ENCODE measurements at regions not wholly inside any gene's neighbourhood (a gene's known extent, or its start where the extent isn't known, plus 50 kb on each side); places are given as distances from the start of the nearest gene placed in this dataset.

- no peak for DNase-seq (ENCODE audit: missing footprints)
- no peak for ATAC-seq
- intact Hi-C loops (cut with DNase I): no loop called here
These were observed 188.1 kb downstream of the ADAM29 start for GRCh38 chr4:175106301-175106700.

- ATAC-seq: no peak
- intact Hi-C loops (cut with DNase I): no loop called here
These were observed 191.8 kb downstream of the ADAM29 start for GRCh38 chr4:175109933-175110332.

GRCh38 chr4:175125410-175126068 is 207.4 kb downstream of the ADAM29 start:
- intact Hi-C loops (cut with DNase I): no loop called here
- DNase-seq (ENCODE audit: missing footprints) (no peak), ATAC-seq (no peak)

More at GRCh38 chr4:175109933-175110332, 191.8 kb downstream of the ADAM29 start:
- peak; percentile 62 for DNase-seq (ENCODE audit: missing footprints)

GRCh38 chr4:175127314-175127713 is 209.2 kb downstream of the ADAM29 start:
- no peak for ATAC-seq
- DNase-seq (ENCODE audit: missing footprints): no peak
- intact Hi-C loops (cut with DNase I): no loop called here

DNA sequence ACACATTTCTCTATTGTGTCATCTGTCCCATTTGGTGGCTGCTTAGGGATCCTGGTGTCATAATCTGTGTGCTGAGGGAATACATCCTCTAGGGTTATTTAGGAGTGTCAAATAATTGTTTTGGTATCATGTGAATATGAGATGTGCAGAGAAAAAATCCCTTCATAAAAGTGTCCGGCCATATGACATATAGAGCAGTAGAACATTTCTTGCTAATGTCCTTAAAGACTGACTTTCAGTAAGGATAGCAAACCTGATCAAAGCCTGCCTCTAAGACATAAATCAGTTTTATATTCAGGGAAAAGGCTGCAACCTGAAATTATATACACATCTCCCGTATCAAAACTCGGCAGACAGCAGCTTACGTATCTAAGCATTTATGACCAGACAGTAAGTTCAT is 211.6 kb downstream of the ADAM29 start:
- no peak for ATAC-seq
- DNase-seq (ENCODE audit: missing footprints): no peak
- intact Hi-C loops (cut with DNase I): no loop called here

DNA sequence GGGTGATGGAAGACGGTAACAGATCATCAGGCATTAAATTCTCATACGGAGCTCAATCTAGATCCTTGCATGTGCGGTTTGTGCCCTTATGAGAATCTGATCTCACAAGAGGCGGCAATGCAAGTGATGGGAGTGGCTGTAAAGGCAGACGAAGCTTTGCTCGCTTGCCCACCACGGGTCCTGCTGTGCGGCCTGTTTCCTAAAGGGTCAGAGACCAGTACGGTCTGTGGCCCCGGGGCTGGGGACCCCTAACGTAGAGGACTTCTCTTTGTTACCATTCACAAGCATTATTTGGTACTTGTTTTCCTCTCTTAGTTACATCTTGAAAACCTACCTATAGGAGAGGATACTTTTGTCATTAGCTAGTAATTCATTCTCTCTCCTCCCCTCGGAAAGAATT is 221.0 kb downstream of the ADAM29 start:
- DNase-seq (ENCODE audit: missing footprints) (no peak), ATAC-seq (no peak)
- intact Hi-C loops (cut with DNase I): no loop called here

DNA sequence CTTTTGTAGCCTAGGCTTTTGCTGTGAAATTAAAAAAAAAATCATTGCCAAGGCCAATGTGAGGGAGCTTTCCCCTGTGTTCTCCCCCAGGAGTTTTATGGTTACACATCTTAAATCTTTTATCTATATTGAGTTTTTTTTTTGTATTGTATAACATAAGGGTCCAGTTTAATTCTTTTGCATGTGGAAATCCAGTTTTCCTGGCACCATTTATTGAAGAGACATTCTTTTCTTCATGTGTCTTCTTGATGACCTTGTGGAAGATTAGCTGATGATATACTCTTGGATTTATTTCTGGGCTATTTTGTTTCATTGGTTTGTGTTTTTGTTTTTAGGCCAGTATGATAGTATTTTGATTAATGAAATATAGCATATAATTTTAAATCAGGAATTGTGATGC is 225.0 kb downstream of the ADAM29 start:
- no peak for ATAC-seq

GRCh38 chr4:175146799-175147198 is 228.6 kb downstream of the ADAM29 start:
- intact Hi-C loops (cut with DNase I): no loop called here
- DNase-seq (ENCODE audit: missing footprints) (no peak), ATAC-seq (no peak)

More for the DNA sequence above, 225.0 kb downstream of the ADAM29 start:
- intact Hi-C loops (cut with DNase I): no loop called here
- no peak for DNase-seq (ENCODE audit: missing footprints)

DNA sequence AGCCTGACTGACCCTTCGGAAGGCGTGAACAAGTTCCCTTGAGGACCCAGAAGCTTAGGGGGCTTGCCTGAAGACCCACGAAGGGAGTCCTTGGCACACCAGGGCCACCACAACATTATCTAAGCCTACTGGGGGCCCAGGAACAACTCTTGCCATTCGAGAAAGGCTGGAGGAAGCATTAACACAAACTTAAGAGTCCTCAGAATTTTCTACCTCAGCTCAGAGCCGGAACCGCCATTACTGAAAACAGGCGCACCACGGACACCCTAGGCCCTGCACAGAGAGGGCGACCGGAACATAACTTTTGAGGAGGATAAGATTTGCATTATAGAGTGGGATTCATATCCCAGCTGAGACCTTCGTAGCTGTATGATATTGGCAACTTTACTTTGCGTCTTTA is 229.1 kb downstream of the ADAM29 start:
- intact Hi-C loops (cut with DNase I): no loop called here
- ATAC-seq (no peak), DNase-seq (ENCODE audit: missing footprints) (no peak)

DNA sequence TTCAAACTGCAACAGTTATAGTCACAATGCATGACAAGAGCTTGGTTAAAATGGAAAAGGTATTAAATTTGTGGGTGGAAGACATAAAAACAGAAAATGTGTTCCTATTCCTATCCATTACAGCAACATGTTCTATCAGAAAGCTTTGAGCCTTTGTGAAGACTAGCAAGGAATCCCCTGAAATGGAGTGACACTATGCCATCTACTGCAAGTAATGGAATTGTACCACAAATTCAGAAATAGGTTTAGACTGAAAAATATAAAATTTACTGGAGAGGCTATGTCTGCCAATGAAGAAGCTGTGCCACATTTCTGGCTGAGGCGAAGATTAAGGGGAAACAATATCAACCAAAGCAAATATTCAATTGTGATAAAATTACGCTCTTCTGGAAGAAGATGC is 247.9 kb downstream of the ADAM29 start:
- ATAC-seq: no peak
- intact Hi-C loops (cut with DNase I): no loop called here
- DNase-seq (ENCODE audit: missing footprints): no peak

DNA sequence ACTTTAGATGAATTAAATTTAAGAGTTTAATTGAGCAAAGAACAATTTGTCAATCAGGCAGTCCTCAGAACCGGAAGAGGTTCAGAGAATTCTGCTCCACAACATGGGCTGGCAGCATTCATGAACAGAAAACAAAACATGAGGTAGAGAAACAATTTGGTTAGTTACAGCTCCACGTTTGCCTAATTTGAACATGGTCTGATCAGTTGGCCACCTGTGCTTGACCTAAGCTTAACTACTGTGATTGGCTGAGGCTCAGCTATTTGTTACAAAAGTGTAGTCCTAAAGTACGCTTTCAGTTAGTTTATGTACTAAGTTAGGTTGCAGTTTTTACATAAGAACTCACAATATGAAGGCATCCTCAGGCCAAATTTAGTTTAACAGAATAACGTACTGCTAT is 258.6 kb downstream of the ADAM29 start:
- DNase-seq (ENCODE audit: missing footprints): no peak
- no peak for ATAC-seq
- intact Hi-C loops (cut with DNase I): no loop called here

DNA sequence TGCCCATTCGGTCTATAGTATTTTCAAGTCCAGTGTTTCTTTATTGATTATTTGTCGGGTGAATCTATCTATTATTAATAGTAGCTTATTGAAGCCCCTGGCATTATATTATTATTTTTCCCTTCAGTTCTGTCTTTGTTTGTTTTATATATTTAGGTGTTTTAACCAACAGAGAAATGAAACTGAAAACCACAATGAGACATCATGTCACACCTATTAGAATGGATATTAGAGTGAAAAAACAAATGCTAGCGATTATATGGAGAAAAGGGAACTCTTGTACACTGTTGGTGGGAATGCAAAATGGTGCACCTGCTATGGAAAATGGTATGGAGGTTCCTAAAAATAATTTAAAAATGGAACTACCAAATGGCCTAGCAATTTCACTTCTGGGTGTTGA is 272.5 kb downstream of the ADAM29 start:
- no peak for DNase-seq (ENCODE audit: missing footprints)
- intact Hi-C loops (cut with DNase I): no loop called here
- ATAC-seq: no peak

GRCh38 chr4:175198056-175198455 is 279.9 kb downstream of the ADAM29 start:
- ATAC-seq: no peak
- DNase-seq (ENCODE audit: missing footprints): no peak
- intact Hi-C loops (cut with DNase I): no loop called here

GRCh38 chr4:175215208-175215607 is 297.1 kb downstream of the ADAM29 start:
- ATAC-seq (no peak), DNase-seq (ENCODE audit: missing footprints) (no peak)
- intact Hi-C loops (cut with DNase I): no loop called here

DNA sequence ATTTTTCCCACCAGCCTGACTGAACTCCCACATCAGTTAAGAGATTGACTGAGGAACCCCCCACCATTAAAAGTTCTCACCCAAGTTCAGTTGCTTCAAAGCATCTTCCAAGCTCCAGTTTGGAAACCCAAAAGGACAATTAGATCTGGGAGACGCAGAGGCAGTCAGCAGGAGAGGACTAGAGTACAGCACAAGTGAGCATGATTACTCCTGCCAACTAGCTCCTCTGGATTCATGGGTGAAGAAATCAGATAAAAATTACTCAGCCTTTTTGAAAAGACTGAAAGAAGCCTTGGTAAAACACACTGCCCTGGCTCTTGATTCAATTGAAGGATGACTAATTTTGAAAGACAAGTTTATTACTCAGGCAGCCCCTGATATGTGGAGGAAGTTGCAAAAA is 297.5 kb downstream of the ADAM29 start:
- intact Hi-C loops (cut with DNase I): no loop called here
- no peak for DNase-seq (ENCODE audit: missing footprints)
- no peak for ATAC-seq

- intact Hi-C loops (cut with DNase I): no loop called here
- ATAC-seq (no peak), DNase-seq (ENCODE audit: missing footprints) (no peak)
These were observed 311.0 kb downstream of the ADAM29 start for GRCh38 chr4:175229154-175229553.

DNA sequence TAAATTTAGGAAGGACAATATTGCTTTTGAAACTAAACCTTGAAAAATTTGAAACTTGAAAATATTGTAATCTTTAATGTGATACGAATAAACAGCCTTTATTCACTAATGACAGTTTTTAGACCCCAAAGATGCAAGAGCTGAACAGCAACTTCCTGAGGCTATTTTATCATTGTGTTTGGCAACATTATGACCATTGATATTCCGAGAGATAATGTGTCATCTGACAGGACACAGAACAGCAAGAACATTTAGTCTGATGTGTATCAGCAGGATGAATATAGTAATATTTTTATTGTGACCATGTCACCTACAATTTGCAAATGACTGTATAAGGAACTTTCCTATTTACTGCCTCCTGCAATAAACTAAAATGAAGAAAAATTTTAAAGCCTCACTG is 316.0 kb downstream of the ADAM29 start:
- no peak for DNase-seq (ENCODE audit: missing footprints)
- no peak for ATAC-seq
- intact Hi-C loops (cut with DNase I): no loop called here

DNA sequence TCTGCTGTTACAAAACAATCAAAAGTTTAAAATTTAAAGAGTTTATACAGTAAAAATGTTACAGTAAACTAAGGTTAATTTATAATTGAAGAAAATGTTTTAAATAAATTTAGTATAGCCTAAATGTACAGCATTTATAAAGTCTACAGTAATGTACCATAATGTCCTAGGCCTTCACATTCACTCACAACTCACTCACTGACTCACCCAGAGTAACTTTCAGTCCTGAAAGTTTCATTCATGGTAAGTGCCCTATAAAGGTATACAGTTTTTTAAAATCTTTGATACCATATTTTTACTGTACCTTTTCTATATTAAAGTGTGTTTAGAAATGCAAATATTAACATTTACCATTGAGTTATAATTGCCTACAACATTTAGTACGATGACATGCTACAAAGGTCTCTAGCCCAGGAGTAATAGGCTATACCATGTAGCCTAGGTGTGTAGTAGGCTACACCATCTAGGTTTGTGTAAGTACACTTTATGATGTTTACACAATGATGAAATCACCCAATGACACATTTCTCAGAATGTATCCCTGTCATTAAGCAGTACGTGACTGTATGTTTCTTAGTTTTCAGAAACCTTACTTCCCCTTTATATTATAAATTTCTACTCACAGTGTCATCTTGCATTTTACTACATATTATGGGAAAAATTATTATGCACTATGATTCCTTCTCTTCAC is 320.8 kb downstream of the ADAM29 start:
- no peak for ATAC-seq
- intact Hi-C loops (cut with DNase I): no loop called here

GRCh38 chr4:175246941-175247340 is 328.8 kb downstream of the ADAM29 start:
- intact Hi-C loops (cut with DNase I): no loop called here
- ATAC-seq (no peak), DNase-seq (ENCODE audit: missing footprints) (no peak)

More for the DNA sequence above, 320.8 kb downstream of the ADAM29 start:
- no peak for DNase-seq (ENCODE audit: missing footprints)

GRCh38 chr4:175252642-175253041 is 334.5 kb downstream of the ADAM29 start:
- intact Hi-C loops (cut with DNase I): no loop called here

More at GRCh38 chr4:175252642-175253041, 334.5 kb downstream of the ADAM29 start:
- ATAC-seq: no peak
- no peak for DNase-seq (ENCODE audit: missing footprints)

Measured in Right ventricle myocardium inferior (tissue), 1 donor.